ENCODE measurements at regions not wholly inside any gene's neighbourhood (a gene's known extent, or its start where the extent isn't known, plus 50 kb on each side); places are given as distances from the start of the nearest gene placed in this dataset.

GRCh38 chr5:60024104-60024503 lies 130.6 kb upstream of the PDE4D start:
- no peaks in the 10 kb centered on the region for H3K23me2 ChIP-seq (ENCODE audit: insufficient read length, low read depth, low read length, poor library complexity, severe bottlenecking)
- H2BK15ac ChIP-seq (ENCODE audit: low read depth, low read length) = no peak overlapping the region
- H3K4me3 Mint-ChIP-seq = no peak overlapping the region
- H3K27ac ChIP-seq (ENCODE audit: insufficient read length, low read depth, low read length) = no peak overlapping the region
- H3K79me1 ChIP-seq (ENCODE audit: insufficient read depth, low read depth, low read length, poor library complexity, severe bottlenecking) = no peaks in the 10 kb centered on the region
- no peak overlapping the region for H2AK5ac ChIP-seq (ENCODE audit: insufficient read length, low read length)
- no peak overlapping the region for H2AFZ ChIP-seq (ENCODE audit: low read length)
- no peaks in the 10 kb centered on the region for H3K27me3 Mint-ChIP-seq (ENCODE audit: low read depth)
- H2BK12ac ChIP-seq (ENCODE audit: insufficient read length, low read depth, low read length) = no peak overlapping the region
- H3K27me3 ChIP-seq (ENCODE audit: insufficient read depth, low read length) = no peaks in the 10 kb centered on the region
- H3K4me1 Mint-ChIP-seq = peaks cover 9 to 11% of the 10 kb centered on the region in 2 experiments
- no peak overlapping the region for H3K14ac ChIP-seq (ENCODE audit: insufficient read depth, low read length)
- no peak overlapping the region for H3K56ac ChIP-seq (ENCODE audit: insufficient read length, low read depth, low read length)
- H3K4me2 ChIP-seq (ENCODE audit: insufficient read depth, insufficient read length, low read length) = no peak overlapping the region
- no peaks in the 10 kb centered on the region for H3K79me2 ChIP-seq (ENCODE audit: insufficient read depth, low read length)
- no peaks in the 10 kb centered on the region for H3K9me3 ChIP-seq (ENCODE audit: control insufficient read depth, low read depth, low read length)
- no peak overlapping the region for H3T11ph ChIP-seq (ENCODE audit: low read length)
- DNase-seq = no peak
- H2BK20ac ChIP-seq (ENCODE audit: low read depth, low read length, poor library complexity, severe bottlenecking) = no peak overlapping the region
- no peak overlapping the region for H3K27ac Mint-ChIP-seq
- no peaks in the 10 kb centered on the region for H4K20me1 ChIP-seq (ENCODE audit: control insufficient read depth, insufficient read depth, insufficient read length)
- H2BK120ac ChIP-seq (ENCODE audit: low read depth, low read length, poor library complexity, severe bottlenecking) = no peak overlapping the region
- no peak overlapping the region for H4K5ac ChIP-seq (ENCODE audit: insufficient read length, low read depth, low read length)
- H3K9ac ChIP-seq (ENCODE audit: extremely low read depth, insufficient read length, low read length) = no peak overlapping the region
- no peak overlapping the region for H4K91ac ChIP-seq (ENCODE audit: insufficient read length, low read depth, low read length)
- TF ChIP-seq, protein P1, sequence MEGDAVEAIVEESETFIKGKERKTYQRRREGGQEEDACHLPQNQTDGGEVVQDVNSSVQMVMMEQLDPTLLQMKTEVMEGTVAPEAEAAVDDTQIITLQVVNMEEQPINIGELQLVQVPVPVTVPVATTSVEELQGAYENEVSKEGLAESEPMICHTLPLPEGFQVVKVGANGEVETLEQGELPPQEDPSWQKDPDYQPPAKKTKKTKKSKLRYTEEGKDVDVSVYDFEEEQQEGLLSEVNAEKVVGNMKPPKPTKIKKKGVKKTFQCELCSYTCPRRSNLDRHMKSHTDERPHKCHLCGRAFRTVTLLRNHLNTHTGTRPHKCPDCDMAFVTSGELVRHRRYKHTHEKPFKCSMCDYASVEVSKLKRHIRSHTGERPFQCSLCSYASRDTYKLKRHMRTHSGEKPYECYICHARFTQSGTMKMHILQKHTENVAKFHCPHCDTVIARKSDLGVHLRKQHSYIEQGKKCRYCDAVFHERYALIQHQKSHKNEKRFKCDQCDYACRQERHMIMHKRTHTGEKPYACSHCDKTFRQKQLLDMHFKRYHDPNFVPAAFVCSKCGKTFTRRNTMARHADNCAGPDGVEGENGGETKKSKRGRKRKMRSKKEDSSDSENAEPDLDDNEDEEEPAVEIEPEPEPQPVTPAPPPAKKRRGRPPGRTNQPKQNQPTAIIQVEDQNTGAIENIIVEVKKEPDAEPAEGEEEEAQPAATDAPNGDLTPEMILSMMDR (conservative IDR thresholded peaks at IDR 0.05) = no peak
- H4K8ac ChIP-seq (replicated peaks; ENCODE audit: insufficient read length, low read depth, low read length) = no peak overlapping the region
- no peaks in the 10 kb centered on the region for H3K4me1 ChIP-seq (ENCODE audit: insufficient read depth, low read length)
- no peak overlapping the region for H3K23ac ChIP-seq (ENCODE audit: insufficient read length, low read depth, low read length)
- H2BK5ac ChIP-seq (ENCODE audit: insufficient read length, low read length) = no peak overlapping the region
- H3K4ac ChIP-seq (ENCODE audit: low read depth, low read length) = no peak overlapping the region
- H3K18ac ChIP-seq (ENCODE audit: insufficient read length, low read depth, low read length) = no peak overlapping the region
- no peaks in the 10 kb centered on the region for H3K9me3 Mint-ChIP-seq
- H3K36me3 Mint-ChIP-seq (ENCODE audit: insufficient read depth in 1 of 3, low read depth in 3 of 3) = no peaks in the 10 kb centered on the region

Data from H9 (cell line).